NCI-H2029 (cell line): ENCODE measurements at regions not wholly inside any gene's neighbourhood (a gene's known extent, or its start where the extent isn't known, plus 50 kb on each side); places are given as distances from the start of the nearest gene placed in this dataset.

ENCODE experiments used
- DNase-seq: peaks from one replicate; lab custom pipeline; 2025; lab: John Stamatoyannopoulos, UW

DNA sequence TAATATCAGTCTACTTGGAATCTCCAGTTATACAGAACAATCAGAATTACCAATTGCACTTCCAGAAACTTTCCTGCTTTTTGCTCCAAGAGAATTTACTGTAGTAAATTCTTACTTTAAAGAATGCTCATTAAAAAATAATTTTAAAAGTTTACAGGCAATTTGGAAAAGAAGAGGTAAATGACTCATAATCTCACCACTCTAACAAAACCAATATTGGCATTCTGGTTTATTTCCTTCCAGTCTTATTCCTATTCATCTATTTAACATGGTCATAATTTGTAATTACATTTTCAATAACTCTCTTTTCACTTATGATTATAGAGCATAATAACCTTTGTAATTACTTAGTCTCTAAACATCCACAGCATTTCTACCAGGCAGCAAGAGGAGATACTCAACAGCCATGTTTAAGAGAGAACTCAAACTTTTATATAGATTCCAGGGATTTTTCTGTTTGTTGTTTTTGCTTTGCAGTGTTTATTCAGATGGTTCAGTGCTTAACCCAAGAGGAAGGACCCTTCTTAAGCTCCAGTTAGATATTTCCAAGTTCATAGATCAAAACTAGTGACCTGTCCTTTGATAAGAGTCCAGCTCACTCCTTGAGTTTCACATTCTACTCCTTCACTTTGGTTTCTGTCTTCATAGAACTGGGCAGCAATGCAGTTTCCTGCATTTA lies 464.7 kb downstream of the TXNL1 start:
- DNase-seq = no peak

DNA sequence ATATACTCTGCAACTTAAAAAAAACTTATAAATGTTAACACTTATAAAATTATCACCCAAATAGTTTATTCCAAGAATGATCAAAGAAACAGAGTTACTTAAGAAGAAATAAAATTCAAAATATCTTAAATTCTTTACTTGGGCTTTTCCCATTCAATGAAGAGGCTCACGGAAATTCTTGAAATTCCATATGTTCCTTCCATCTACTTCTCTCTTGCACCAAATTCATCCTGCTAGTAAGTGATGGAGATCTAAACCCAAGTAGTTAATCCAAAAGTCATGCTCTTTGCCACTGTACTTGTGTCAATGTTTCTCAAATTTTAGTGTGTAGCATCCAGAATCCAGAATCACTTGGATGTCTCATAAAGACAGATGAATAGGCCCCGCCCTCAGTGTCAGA lies 465.9 kb downstream of the TXNL1 start:
- no peak for DNase-seq

DNA sequence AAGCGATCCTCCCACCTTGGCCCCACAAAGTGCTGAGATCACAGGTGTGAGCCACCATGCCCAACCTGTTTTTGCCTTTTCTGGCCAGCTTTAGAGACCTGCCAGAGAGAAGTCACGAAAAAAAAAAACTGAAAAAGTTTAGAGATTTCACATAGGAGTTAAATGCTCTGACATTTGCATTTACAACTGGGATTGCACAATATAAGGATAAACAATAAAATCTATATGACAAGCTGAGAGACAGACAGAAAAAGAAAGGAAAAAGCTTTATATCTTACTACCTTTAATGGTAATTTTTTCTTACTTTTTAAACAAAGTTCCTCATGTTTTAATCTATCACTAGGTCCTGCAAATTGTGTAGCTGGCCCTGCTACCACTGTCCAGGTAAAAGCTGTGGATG lies 466.5 kb downstream of the TXNL1 start:
- DNase-seq = no peak

DNA sequence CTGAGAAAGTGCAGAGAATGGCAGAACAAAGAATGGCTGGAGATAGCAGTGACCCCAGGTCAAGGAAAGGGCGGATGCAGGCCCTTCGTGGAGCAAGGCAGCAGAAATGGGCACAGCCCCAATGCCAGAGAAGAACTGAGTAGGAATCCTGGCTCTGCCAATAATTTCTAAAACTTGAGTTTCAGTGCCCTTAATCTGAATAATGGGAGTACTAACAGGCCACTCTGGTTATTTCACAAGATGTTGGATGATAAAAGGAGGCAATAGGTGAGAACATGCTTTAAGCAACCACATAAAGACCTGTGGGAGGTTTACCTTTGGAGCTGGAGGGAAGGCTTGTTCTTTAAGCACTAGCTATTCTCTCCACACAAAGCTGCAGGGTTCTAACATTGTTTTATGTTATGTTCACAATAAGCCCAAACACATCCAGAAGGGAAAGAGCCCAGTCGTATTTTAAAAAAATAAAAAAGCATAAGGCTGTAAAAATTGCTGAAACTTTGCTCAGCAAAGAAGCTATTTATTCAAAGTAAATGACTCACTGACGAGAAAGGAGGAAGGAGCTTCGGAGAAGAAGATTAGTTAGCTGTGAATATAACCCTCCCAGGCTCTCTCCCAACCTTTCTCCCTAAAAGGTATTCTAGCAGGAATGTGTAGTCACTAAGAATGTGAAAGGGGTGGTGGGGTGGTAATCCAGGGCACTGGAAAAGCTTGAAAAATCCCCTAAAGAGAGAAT lies 470.2 kb downstream of the TXNL1 start:
- DNase-seq = no peak

DNA sequence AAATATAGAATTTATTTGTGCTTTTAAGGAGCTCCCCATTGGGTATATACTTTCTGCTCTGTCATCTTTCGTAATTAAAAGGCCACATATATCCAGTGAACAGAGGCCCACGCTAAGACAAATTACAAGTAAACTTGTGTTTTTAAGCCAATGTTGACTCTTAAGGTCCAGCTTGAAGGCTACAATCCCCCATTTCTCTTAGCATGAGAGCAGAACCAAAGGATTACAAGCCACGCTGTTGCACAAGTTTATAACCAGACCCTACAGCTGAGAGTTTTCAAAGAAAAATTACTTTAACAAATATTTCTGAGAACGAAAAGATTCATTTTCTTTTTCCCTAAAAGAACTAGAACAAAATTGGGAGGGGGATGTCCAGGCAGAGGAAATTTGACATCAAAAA lies 471.0 kb downstream of the TXNL1 start:
- DNase-seq = no peak

DNA sequence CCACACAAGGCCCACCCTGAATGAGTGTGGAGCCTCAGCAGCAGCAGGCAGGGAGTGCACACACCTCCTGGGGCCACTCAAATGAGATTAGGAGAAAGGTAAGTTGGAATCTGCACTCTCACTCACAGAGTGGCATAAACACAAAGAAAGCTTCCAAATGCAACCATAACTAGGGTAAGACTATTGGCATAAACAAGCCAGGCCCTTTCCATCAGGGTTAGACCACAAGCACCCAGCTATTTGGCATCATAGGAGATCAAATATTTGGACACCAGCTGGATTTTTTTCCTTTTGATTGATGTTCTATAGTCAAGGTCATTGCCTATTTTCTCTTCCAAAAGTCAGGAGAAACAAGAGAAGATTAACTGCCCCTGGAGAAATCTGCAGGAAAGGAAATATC lies 471.5 kb downstream of the TXNL1 start:
- no peak for DNase-seq

DNA sequence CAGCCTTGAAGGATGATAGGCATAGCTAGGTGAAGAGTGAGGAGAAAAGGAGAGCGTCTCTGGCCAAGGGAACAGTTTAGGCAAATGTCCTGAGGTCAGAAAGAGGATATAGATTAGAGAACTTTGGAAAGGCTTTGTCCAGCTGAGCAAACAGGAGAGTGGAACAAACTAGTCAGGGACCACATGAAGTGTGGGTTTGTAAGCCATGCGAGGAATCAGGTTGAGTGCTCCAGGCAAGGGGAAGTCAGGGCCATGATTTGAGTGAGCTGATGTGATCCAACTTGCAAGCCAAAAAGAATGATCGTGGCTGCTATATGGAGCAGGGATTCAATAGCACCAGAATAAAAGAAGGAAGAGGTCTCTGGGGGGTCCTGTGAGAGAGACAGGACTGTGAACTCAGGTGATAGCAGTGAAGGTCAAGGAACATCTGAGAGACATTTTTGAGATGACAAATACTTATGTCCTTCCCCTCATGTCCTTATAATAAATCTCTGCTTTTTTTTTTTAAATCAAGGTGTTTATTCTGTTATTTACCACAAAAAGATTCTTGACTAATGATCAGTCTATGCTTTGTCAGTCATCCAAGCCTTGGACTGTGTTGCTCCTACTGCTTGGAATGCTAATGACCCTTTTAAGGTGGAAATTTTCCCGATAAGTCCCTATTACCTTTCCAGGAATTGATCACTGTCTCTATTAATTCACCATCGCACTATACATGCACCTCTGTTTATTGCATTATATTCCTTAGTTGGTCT lies 472.6 kb downstream of the TXNL1 start:
- DNase-seq = no peak

DNA sequence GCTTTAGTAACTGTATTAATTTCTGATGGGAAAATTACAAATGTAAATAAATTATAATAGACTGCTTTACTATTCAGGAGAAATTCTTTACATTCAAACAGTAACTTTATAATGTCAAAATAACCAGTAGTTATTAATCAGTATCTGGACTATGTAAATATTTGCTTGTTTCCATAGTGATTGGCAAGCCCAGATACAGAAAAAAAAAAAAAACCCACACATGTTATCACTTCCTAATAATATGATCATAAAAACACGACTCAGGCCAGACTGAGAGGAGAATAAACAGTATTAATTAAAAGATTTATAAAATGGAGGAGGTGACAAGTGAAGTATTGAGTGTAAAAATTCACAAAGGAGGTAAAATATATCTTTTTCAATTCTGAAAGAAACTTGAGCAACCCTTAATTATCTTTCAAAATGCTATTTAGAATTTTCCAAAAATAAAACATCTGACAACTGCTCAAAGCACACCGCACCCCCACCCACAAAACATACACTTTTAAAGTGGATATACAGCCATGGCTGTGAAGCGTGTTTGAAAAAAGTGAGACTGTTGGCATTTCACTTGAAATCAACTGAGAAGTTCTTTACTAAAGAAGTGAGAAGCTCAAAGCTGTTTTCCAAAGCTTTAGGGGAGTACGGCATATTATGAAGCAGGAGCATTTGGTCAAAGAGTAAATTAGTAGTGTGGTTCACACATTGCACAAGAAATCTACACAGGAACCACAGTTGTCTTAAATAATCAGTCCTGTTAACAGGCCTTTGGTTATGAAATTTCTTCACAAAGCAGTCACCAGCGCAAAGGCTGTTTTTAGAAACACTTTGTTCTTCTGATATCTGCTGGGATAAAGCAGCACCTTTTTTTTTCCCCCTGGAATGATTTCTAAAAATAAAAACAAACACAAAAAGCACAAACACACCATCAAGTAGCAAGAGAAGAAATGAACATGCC lies 475.8 kb downstream of the TXNL1 start:
- DNase-seq = no peak

DNA sequence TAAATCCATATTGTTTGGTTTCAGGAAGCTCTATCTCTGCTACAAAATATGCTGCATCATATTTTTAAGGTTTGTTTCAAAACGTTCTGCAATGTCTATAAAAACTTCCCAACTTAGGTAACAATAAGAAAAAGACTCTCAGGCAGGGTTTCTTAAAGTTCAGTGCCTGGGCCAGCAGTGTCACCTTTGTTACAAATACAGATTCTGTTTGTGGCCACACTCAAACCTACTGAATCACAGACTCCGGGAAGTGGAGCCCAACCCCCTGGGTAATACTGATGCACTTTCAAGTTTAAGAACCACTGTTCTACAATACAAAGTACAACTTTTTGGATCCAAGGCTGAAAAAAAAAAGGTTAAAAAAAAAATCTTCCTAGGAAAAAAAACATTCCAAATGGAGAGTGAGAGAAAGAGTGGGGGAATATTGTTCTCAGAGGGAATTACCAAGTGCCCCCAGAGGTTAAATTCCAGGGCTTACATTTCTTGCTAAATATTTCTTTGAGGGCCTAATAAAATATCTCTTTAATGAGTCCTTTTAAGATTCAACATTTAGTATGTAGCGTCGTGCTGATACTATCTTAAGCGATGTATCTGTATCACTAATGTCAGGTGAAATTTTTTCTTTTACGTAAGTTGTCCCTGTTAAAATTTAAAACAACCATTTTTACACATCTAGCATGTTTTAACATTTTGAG lies 476.7 kb downstream of the TXNL1 start:
- DNase-seq = no peak

DNA sequence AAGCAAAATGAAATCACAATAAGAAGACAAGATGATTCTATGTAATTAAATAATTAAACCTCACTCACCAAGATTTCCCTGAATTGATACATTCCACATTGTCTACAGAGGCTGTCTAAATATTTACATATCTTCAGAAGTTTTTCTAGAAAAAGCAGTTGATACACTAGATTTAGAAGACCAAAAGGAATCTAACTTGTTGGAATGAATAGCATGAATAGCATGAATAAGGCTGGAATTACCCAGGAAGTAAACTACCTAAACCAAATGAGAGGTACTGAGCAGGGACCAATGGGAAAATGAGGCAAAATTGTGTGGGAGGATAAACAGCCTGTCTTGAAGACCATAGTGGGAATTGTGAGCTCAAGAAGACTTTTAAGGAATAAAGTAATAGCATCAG lies 479.7 kb downstream of the TXNL1 start:
- no peak for DNase-seq

DNA sequence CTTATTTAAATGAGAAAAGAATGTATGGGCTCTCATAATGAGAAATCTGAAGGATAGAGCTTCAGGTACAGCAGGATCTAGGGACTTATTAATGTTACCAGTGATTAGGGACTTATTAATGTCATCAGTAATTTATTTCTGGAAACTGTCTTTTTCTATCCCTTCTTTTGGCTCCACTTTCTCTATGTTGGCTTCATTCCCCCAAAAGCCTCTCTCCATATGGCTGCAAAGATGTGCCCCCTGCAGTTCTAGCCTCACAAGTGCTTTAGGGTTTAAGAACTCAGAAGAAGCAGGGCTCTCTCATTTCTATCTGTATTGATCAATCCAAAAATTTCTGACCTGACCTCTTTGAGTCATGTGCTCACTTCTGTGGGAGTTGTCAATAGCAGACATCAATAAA lies 480.9 kb downstream of the TXNL1 start:
- no peak for DNase-seq

DNA sequence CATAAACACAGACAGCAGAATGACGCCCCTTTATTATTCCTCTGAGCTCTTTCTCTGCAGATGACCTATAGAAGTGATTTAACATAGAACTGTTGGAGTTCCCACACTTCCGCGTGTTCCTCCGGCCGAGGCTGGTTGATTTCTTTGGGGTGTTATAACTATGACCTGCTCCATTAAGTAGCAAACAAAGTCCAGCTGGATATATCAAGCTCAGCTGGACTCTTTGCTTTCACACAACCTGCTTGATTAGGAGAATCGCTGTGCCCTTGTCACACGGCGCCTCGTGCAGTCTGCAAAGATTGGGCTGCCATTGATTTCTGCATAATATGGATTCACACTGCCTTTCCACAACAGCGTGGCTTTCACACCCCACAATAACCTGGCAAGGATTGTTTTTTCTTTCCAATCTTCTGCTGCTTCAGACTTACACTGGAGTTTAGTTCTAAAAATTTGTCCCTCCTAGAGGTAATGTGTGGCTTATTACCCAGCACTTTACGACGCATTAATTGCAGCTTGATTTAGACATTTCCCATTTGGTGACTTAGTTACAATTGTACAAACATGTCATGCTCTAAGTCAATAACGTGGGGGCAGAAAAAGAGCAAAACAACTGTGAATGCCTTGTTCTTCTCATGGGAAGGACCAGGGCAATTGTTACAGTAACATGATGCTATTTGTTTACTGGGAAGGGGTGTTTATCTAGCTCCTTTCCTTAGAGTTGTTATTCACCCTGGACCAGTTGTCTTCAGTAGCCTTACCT lies 485.7 kb downstream of the TXNL1 start:
- no peak for DNase-seq

DNA sequence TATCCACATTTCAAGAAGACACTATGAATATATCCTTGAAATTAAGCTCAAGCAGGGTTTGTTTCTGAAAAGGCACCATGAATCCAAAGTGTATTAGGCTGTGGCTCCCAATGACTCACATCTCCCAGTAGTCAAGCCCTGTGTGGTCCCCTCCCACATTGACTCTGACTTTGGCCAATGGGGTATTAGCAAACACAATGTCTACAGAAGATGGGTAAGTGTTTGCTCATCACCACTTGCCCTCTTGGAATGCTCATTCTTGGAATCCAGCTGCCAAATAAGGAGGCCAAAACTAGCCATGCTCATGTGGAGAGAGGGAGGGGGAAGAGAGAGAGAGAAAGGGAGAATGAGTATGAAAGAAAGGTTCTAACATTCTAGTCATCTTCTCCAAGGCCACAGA lies 490.0 kb downstream of the TXNL1 start:
- no peak for DNase-seq

DNA sequence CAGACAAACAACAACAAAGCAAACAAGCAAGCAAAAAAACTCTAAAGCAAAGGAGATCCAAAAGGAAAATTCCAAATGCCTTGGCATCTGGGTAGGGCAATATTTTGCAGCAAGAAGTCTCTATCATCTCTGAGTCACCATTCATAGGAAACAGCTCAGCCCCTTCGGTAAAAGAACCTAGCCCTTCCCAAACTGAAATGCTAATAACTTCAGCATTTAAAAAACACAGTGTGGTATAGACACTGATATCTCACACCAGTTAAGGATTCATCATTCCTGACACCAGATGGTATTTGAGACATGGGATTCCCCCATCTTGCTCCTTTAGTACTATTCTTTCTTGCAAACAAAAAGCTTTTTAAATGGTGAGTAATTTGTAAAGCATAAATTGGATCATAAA lies 491.8 kb downstream of the TXNL1 start:
- DNase-seq = no peak

DNA sequence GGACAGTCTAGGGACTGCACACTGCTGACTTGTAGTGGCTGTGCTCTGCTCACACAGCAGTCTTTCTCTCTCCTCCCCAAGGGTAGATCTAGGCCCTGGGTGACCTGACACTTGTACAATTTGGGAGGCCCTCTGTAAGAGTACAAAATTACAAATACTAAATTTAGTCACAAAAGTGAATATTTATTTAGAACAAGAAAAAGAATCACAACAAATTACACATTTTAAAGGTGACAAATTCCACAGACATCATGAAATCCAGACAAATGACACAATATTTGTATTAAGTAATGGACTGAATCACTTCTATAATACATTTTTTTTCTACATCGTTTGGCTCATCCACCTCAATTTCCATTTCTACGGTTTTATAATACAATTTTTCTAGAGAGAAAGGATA lies 496.4 kb downstream of the TXNL1 start:
- no peak for DNase-seq

DNA sequence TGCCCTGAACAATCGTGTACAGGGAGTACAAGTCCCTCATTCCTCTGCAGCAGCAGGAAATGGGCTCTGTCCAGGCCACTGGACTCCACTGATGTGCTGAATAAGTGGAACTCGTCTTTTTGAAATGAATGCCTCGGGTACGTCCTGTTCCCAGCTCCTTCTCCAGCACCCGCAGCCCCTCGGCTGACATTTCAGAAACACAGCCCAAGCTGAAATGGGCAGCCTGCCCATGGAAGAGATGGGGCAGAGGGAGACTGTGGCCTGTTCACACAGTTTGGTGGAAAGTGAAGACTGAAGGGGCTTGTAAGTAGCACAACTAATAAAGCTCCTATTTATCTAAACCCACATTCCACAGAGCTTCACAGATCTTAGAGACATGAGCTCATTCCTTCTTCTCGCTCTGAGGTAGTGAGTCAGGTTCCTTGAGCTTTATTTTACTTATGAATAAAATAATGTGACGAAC lies 498.6 kb downstream of the TXNL1 start:
- DNase-seq = no peak

DNA sequence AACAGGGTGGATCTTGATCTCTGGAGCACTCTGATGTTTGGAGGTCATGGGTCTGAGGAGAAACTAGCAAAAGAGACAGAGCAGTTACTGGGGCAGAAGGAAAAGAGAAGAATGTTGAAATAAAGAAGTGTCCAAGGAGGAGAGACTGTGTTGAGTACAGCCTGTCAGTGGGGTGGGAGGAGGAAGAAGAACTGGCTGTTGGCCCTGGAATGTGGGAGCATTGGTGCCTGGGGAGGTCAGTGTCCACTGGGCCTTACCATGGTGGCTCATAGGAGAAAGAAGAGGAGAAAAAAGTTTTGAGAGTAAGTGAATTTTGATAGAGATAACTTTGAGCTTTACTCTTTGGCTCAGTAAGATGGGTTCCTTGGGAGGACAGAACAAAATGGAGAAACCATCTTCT lies 499.0 kb downstream of the TXNL1 start:
- DNase-seq = no peak

DNA sequence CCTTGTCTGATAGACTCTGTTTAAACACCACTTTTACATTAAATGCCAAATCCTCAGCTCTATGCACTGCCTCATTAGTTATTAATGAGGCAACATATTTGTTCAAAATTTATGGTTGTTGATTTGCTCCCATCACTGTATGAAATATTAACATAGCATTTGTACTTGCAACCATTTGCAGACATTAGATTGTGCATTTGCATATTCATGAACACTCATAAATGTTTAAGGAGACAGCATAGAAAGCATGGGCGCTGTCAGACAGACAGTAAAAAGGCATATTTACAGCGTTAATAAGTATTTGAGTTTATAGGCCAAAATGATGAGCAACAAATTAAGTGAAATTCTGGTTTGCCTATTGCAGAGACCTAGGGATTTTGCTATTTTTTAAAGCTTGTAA lies 502.3 kb downstream of the TXNL1 start:
- DNase-seq = no peak

DNA sequence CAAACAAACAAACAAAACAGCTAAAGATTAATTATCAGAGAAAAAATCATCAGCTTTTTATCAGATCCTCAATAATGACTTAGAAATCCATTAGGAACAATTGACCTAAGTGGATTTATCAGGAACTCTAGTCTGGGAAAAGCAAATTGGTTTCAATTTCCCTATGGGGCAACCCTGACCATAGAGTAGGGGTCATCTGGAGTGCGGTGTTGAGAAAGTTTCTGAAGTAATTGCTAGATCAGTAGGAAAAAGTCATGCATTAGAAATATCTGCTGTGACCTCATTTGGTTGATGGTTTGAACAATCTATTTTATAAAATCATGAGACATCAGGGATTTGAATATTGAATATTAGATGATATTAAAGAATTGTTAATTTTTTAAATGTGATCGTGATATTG lies 507.9 kb downstream of the TXNL1 start:
- DNase-seq = no peak

DNA sequence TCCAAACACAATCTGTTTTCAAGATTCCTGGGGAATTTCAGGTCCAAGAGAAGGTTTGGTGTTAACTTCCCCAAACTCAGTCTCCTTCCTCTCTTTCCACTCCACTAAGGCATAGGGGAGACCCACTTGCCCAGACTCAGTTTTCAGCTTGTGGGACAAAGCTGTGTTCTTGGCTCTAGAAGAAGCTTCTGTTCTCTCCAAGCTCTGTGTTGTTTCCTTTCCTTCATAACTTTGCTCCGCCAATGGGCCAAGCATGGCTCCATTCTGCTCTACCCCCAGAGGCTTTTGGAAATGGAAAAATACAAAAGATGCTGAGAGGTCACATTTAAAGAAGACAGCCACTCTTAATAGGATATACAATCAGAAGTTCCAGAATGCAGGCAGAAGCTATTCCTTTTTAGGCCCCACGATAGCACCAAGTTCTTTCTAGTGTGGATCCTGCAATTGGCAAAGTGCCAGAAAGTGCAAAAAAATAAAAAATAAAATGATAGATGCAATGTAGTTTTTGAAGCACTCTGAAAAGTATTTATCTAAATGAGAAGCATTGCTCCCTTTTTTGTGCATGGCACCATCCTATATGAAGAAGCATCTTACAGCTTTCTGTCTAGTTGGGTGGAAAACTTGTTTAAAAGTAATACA lies 510.1 kb downstream of the TXNL1 start:
- no peak for DNase-seq
